ENCODE measurements at regions not wholly inside any gene's neighbourhood (a gene's known extent, or its start where the extent isn't known, plus 50 kb on each side); places are given as distances from the start of the nearest gene placed in this dataset.

DNA sequence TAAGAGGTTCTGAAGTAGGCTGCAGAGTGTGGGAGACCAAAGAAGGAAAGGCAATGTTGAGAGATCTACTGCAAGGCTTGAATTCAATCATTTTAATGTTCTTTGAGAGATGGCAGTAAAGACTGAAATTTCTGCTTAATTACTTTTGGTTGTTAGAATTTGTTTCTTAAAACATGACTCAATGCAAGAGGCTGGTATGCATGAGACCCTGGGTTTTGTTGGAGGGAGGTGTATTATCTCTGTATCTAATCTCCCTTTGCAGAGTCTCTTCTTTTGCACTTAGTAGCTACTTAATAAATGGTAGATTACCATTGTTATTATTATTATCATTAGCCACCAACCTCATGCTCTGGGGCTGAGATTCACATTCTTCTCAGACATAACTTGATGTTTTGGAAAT, 87.4 kb upstream of the DRD2 start:
- no peaks in the 10 kb centered on the region for H3K36me3 ChIP-seq (ENCODE audit: insufficient read depth, low read length)
- H3K9ac ChIP-seq (ENCODE audit: low read depth, low read length), result no peak overlapping the region
- no peaks in the 10 kb centered on the region for H4K20me1 ChIP-seq (ENCODE audit: insufficient read depth, low read length)
- no peak for TF ChIP-seq EZH2 (IDR thresholded peaks at IDR 0.05; ENCODE audit: borderline replicate concordance, low read depth, low read length, severe bottlenecking)
- TF ChIP-seq, protein P1, sequence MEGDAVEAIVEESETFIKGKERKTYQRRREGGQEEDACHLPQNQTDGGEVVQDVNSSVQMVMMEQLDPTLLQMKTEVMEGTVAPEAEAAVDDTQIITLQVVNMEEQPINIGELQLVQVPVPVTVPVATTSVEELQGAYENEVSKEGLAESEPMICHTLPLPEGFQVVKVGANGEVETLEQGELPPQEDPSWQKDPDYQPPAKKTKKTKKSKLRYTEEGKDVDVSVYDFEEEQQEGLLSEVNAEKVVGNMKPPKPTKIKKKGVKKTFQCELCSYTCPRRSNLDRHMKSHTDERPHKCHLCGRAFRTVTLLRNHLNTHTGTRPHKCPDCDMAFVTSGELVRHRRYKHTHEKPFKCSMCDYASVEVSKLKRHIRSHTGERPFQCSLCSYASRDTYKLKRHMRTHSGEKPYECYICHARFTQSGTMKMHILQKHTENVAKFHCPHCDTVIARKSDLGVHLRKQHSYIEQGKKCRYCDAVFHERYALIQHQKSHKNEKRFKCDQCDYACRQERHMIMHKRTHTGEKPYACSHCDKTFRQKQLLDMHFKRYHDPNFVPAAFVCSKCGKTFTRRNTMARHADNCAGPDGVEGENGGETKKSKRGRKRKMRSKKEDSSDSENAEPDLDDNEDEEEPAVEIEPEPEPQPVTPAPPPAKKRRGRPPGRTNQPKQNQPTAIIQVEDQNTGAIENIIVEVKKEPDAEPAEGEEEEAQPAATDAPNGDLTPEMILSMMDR (IDR thresholded peaks at IDR 0.05; ENCODE audit: borderline replicate concordance, extremely low read depth, low read length, poor library complexity, severe bottlenecking), result no peak
- no peaks in the 10 kb centered on the region for H3K4me1 ChIP-seq (ENCODE audit: insufficient read depth, low read length)
- no peaks in the 10 kb centered on the region for H3K27me3 ChIP-seq (ENCODE audit: insufficient read depth, low read length, poor library complexity)
- H3K27ac ChIP-seq (ENCODE audit: low read length), result no peak overlapping the region
- ATAC-seq (ENCODE audit: insufficient read depth, low read depth), result no peak
- H3K4me3 ChIP-seq (ENCODE audit: low read depth in 1 of 2, low read length in 2 of 2), result no peak overlapping the region
- DNase-seq, result no peak
- no peak overlapping the region for H3K4me2 ChIP-seq (ENCODE audit: insufficient read depth, low read length)
- H3K79me2 ChIP-seq (ENCODE audit: insufficient read depth, low read length), result no peaks in the 10 kb centered on the region
- no peak overlapping the region for H2AFZ ChIP-seq (ENCODE audit: low read depth, low read length)
- no peaks in the 10 kb centered on the region for H3K9me3 ChIP-seq (ENCODE audit: insufficient read depth, low read length, severe bottlenecking)

DNA sequence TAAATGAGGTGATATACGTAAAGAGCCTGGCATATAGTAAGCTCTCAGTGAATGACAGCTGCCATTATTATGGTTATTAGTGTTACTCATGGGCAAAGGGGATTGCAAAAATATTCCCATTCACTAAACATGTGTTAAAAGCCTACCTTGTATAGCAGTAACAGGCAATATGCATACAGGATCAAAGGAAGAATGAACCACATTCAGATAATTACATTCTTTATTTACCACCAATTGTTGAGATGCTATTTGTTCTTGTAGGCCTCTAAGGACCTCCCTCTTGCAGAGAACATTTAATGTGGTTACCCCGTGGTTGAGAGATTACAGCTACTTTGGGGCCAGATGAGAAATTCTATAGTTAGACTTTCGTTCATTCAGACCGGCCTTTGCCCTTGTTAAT, 82.7 kb upstream of the DRD2 start:
- Histone ChIP-seq H3K4me1 (ENCODE audit: insufficient read depth, low read length) (no peaks in the 10 kb centered on the region), H3K27me3 (ENCODE audit: insufficient read depth, low read length, poor library complexity) (no peaks in the 10 kb centered on the region), H3K36me3 (ENCODE audit: insufficient read depth, low read length) (no peaks in the 10 kb centered on the region), H2AFZ (ENCODE audit: low read depth, low read length) (no peak overlapping the region), H3K9ac (ENCODE audit: low read depth, low read length) (no peak overlapping the region), H3K4me3 (ENCODE audit: low read depth in 1 of 2, low read length in 2 of 2) (no peak overlapping the region), H4K20me1 (ENCODE audit: insufficient read depth, low read length) (no peaks in the 10 kb centered on the region), H3K79me2 (ENCODE audit: insufficient read depth, low read length) (no peaks in the 10 kb centered on the region), H3K27ac (ENCODE audit: low read length) (no peak overlapping the region), H3K4me2 (ENCODE audit: insufficient read depth, low read length) (no peak overlapping the region), H3K9me3 (ENCODE audit: insufficient read depth, low read length, severe bottlenecking) (no peaks in the 10 kb centered on the region)
- TF ChIP-seq, protein P1 (IDR thresholded peaks at IDR 0.05; ENCODE audit: borderline replicate concordance, extremely low read depth, low read length, poor library complexity, severe bottlenecking), result no peak
- no peak for TF ChIP-seq EZH2 (IDR thresholded peaks at IDR 0.05; ENCODE audit: borderline replicate concordance, low read depth, low read length, severe bottlenecking)
- no peak for DNase-seq
- ATAC-seq (ENCODE audit: insufficient read depth, low read depth), result no peak

DNA sequence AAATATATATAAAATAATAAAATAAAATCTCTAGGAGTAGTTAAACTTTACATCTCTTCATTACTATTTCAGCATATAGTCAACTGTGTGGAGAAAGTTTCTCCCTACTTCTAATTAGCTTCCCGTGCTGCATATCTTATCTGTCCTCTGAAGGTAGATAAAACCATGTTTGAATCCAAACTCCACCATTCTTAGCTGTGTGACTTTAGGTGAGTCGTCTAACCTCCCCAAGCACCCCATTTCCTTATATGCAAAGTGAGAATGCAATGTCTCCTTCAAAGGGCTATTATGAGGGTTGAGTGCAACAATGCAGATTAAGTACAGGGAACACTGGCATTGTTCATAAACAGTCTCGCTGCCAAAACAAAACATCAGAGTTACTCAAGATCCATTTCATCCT, 80.8 kb upstream of the DRD2 start:
- TF ChIP-seq, protein P1 (IDR thresholded peaks at IDR 0.05; ENCODE audit: borderline replicate concordance, extremely low read depth, low read length, poor library complexity, severe bottlenecking), result no peak
- no peak for TF ChIP-seq EZH2 (IDR thresholded peaks at IDR 0.05; ENCODE audit: borderline replicate concordance, low read depth, low read length, severe bottlenecking)
- Histone ChIP-seq H3K4me1 (ENCODE audit: insufficient read depth, low read length) (no peaks in the 10 kb centered on the region), H3K4me3 (ENCODE audit: low read depth in 1 of 2, low read length in 2 of 2) (no peak overlapping the region)

GRCh38 chr11:113555071-113555619, 79.9 kb upstream of the DRD2 start:
- H3K27me3 ChIP-seq (ENCODE audit: insufficient read depth, low read length, poor library complexity), result peaks cover 2% of the 10 kb centered on the region
- no peak overlapping the region for H2AFZ ChIP-seq (ENCODE audit: low read depth, low read length)
- no peak overlapping the region for H3K27ac ChIP-seq (ENCODE audit: low read length)
- DNase-seq (no peak), ATAC-seq (ENCODE audit: insufficient read depth, low read depth) (no peak)
- TF ChIP-seq, protein P1 (IDR thresholded peaks at IDR 0.05; ENCODE audit: borderline replicate concordance, extremely low read depth, low read length, poor library complexity, severe bottlenecking), result no peak
- no peak for TF ChIP-seq EZH2 (IDR thresholded peaks at IDR 0.05; ENCODE audit: borderline replicate concordance, low read depth, low read length, severe bottlenecking)
- no peak overlapping the region for H3K9ac ChIP-seq (ENCODE audit: low read depth, low read length)
- H3K79me2 ChIP-seq (ENCODE audit: insufficient read depth, low read length), result no peaks in the 10 kb centered on the region
- no peak overlapping the region for H3K4me3 ChIP-seq (ENCODE audit: low read depth in 1 of 2, low read length in 2 of 2)
- H3K4me2 ChIP-seq (ENCODE audit: insufficient read depth, low read length), result no peak overlapping the region
- no peaks in the 10 kb centered on the region for H3K4me1 ChIP-seq (ENCODE audit: insufficient read depth, low read length)
- H3K9me3 ChIP-seq (ENCODE audit: insufficient read depth, low read length, severe bottlenecking), result no peaks in the 10 kb centered on the region
- H4K20me1 ChIP-seq (ENCODE audit: insufficient read depth, low read length), result no peaks in the 10 kb centered on the region
- no peaks in the 10 kb centered on the region for H3K36me3 ChIP-seq (ENCODE audit: insufficient read depth, low read length)

More for the DNA sequence above, 80.8 kb upstream of the DRD2 start:
- Histone ChIP-seq H3K27me3 (ENCODE audit: insufficient read depth, low read length, poor library complexity) (no peaks in the 10 kb centered on the region), H3K4me2 (ENCODE audit: insufficient read depth, low read length) (no peak overlapping the region), H2AFZ (ENCODE audit: low read depth, low read length) (no peak overlapping the region), H3K36me3 (ENCODE audit: insufficient read depth, low read length) (no peaks in the 10 kb centered on the region), H3K9me3 (ENCODE audit: insufficient read depth, low read length, severe bottlenecking) (no peaks in the 10 kb centered on the region), H3K9ac (ENCODE audit: low read depth, low read length) (no peak overlapping the region), H4K20me1 (ENCODE audit: insufficient read depth, low read length) (no peaks in the 10 kb centered on the region), H3K27ac (ENCODE audit: low read length) (no peak overlapping the region), H3K79me2 (ENCODE audit: insufficient read depth, low read length) (no peaks in the 10 kb centered on the region)
- ATAC-seq (ENCODE audit: insufficient read depth, low read depth) (no peak), DNase-seq (no peak)

Data from DND-41 (cell line).